HG03159 (cell line): ENCODE measurements at regions not wholly inside any gene's neighbourhood (a gene's known extent, or its start where the extent isn't known, plus 50 kb on each side); places are given as distances from the start of the nearest gene placed in this dataset.
"Not testable (repeated sequence)": the region's sequence is repeated elsewhere in the genome, so short reads cannot be mapped to it uniquely, and the experiment has no call there.

ENCODE experiments used
- ATAC-seq: cut with Tn5 transposase; IDR thresholded peaks from one replicate; pipeline ENCODE4 v1.9.1; 2021; ENCODE audit warnings: mild to moderate bottlenecking, moderate library complexity; ENCODE audit not compliant: unreplicated experiment

GRCh38 chr5:1958211-1959010 is 75.7 kb upstream of the IRX4 start:
- no peak for ATAC-seq

DNA sequence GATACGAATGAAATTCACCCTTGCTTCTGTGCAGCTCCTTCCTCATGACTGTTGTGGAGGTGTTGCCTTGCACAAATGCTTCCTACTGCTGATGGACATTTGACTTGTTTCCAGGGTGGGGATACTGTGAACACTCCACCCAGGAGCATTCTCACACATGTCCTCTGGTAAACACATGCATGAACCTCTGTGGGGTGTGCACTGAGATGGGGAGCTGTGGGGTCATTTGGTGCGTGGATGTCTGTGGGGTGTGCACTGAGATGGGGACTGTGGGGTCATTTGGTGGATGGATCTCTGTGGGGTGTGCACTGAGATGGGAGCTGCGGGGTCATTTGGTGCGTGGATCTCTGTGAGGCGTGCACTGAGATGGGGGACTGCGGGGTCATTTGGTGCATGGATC is 72.9 kb upstream of the IRX4 start:
- no peak for ATAC-seq

DNA sequence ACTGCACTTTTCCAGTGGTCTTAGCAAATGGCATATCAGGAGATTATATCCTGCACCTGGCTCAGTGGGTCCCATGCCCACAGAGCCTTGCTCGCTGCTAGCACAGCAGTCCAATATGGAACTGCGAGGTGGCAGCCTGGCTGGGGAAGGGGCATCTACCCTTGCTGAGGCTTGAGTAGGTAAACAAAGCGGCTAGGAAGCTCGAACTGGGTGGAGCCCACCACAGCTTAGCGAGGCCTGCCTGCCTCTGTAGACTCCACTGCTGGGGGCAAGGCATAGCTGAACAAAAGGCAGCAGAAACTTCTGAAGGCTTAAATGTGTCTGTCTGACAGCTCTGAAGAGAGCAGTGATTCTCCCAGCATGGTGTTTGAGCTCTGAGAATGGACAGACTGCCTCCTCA is 71.0 kb upstream of the IRX4 start:
- ATAC-seq = not testable (repeated sequence)

GRCh38 chr5:1952444-1953099 is 69.8 kb upstream of the IRX4 start:
- no peak for ATAC-seq

- ATAC-seq = no peak
Observed at GRCh38 chr5:1952021-1952420, 69.3 kb upstream of the IRX4 start.

GRCh38 chr5:1951165-1951816 is 68.6 kb upstream of the IRX4 start:
- no peak for ATAC-seq

DNA sequence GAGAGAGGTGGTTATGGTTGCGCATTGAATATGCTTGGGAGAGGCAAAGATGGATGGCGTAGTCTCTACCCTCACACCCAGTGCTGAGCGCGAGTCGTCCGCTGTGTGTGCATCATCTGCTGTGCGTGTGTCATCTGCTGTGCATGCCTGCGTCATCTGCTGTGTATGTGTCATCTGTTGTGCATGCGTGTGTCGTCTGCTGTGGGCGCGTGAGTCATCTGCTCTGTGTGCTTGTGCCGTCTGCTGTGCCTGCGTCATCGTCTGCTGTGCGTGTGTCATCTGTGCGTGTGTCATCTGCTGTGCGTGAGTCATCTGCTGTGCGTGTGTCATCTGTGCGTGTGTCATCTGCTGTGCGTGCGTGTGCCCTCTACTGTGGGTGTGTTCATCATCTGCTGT is 68.0 kb upstream of the IRX4 start:
- no peak for ATAC-seq

- no peak for ATAC-seq
Observed at GRCh38 chr5:1950096-1950707, 67.5 kb upstream of the IRX4 start.

DNA sequence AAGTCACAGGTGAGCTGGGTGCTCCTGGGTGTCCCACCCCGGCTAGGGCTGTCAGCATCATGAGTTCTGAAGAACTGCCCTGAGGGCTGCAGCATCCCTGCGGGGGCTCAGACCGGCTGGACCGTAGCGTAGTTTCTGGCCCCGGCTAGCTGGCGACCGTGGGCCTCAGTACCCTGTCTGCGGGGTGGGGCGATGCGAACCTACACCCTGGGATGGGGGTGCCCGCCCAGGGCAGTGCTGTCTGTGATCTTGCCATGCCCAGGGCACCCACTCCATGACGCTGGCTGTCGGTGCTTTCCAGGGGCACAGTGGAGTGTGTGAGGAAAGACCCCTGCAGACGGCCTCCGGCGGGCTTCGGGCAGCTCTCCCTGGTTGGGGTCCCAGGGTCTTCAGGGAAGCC is 66.5 kb upstream of the IRX4 start:
- no peak for ATAC-seq

- ATAC-seq = no peak
Observed at GRCh38 chr5:1948663-1949191, 66.0 kb upstream of the IRX4 start.

DNA sequence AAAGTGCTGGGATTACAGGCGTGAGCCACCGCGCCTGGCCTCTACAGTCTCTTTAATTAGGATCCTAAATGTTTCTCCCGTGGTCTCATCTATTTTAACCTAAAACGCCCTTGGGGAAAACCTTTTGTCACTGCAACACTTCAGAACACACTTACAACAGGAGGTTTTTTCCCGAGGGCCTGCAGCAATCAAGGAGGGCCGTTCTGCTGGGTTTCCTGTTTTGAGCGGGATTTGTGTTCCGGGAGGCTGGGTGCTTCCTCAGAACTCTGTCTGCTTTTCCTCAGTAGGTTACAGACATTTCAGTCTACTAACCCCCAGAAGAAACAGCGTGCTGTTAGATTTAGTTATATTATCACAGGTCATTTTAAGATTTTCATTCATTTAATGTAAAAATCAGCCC is 65.4 kb upstream of the IRX4 start:
- ATAC-seq = no peak

DNA sequence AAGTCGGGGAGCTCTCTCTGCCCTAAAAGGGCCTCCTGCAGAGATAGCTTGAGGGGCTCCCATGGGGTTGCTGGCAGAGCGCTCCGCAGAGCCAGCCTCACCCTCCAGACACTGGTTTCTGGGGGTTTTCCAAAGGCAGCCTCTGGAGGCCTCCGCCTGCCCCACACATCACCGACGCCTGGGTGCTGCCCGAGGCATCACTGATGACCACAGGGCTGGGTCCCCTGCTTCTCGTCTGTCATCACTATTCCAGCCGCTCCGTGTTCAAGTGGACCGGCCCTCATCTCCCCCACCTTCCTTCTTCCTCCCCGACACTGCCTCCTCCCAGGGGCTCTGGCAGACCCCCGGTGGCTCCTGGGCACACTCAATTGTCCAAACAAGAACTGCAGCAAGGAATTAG is 64.1 kb upstream of the IRX4 start:
- ATAC-seq = no peak

GRCh38 chr5:1946122-1946677 is 63.5 kb upstream of the IRX4 start:
- ATAC-seq = no peak

DNA sequence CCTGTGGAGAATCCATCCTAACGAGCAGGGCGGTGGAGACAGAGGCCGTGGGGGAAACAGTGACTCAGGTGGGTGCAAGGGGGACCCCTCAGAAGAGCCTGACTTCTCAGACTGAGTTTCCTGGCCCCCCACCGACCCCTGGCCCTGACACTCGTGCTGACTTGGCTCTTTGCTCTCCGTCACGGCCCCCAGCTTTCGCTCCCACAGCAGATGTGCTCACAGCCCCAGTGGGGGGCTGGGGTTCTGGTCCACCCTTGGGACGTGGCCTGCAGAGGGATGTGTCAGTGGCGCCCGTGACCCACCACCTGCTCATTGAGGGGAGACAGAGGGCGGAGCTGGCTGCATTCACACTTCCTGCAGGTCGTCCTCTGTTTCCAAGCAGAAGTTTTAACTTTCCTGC is 62.9 kb upstream of the IRX4 start:
- ATAC-seq = no peak

GRCh38 chr5:1944408-1944807 is 61.7 kb upstream of the IRX4 start:
- no peak for ATAC-seq

GRCh38 chr5:1943481-1943880 is 60.8 kb upstream of the IRX4 start:
- ATAC-seq = no peak

DNA sequence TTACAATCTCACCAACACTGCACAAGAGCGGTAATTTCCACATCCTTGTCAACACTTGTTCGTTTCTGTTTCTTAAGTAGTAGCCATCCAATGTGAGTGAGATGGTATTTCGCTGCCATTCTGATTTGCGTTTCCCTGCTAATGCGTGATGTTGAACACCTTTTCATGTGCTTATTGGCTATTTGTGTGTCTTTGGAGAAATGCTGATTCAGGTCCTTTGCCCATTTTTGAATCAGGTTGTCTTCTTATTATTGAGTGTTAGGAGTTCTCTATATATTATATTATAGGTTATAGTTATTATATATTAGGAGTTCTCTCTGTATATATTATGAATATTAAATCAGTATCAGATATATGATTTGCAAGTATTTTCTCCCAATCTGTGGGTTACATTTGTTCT is 59.9 kb upstream of the IRX4 start:
- ATAC-seq = no peak

DNA sequence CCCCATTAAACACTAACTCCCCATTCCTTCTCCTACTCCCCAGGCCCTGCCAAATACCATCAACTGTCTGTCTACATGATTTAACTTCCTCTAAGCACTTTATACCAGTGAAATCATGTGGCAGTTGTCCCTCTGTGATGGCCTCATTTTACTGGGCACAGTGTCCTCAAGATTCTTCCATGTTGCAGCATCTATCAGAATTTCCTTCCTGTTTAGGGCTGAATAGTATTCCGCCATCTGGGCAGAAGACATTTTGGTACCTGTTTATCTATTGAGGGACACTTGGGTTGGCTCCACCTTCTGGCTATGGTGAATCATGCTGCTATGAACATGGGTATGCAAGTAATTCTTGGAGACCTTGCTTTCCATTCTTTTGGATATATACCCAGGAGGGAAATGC is 59.4 kb upstream of the IRX4 start:
- ATAC-seq = no peak

DNA sequence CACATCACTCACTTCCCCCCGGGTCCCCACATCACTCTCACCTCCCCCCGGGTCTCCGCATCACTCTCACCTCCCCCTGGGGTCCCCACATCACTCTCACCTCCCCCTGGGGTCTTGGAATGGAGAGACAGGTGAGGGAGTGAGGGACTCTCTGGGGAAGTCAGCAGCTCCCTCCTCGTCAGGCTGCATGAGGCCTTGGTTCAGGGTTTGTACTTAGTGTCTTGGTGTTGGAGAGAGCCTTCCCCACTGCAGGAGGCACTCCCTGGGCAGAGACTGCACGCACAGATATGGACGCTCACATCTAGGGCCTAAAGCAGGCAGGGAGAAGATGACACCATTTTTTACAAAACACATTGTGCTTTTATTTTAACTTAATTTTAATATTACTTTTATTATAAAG is 56.5 kb upstream of the IRX4 start:
- ATAC-seq = no peak

- ATAC-seq = no peak
Observed at GRCh38 chr5:1938310-1939000, 55.7 kb upstream of the IRX4 start.

DNA sequence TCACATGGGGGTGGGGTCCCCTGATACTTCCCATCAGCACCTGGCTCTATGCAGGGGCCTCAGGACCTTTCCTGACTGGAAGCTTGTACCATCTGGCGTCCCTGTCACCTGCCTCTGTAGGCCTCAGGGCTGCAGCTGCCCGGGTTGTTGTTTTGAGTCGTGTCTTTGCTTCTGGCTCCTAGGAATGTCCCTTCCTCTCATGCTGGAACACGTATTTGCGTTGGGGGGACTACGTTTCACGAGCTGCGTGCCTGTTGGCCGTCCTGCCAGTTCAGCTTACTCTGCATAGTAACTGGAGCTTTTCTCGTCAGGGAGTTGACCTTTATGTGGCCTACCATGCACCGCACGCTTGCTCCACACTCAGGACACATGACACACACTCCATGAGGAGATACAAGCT is 54.9 kb upstream of the IRX4 start:
- ATAC-seq = no peak
